Keratinocyte (primary cell): ENCODE measurements at regions not wholly inside any gene's neighbourhood (a gene's known extent, or its start where the extent isn't known, plus 50 kb on each side); places are given as distances from the start of the nearest gene placed in this dataset.
"Not testable (repeated sequence)": the region's sequence is repeated elsewhere in the genome, so short reads cannot be mapped to it uniquely, and the experiment has no call there.

ENCODE experiments used
- DNase-seq: peaks from one replicate; pipeline ENCODE4 v3.0.0-alpha.2; 2011; ENCODE audit warnings: low read depth, missing footprints, low spot score
- FAIRE-seq: peaks from 2 replicates; lab custom pipeline; 2011; peaks lifted over from hg19 to GRCh38; lab: Jason Lieb, UNC
- H2AFZ ChIP-seq: 2 replicates; pipeline ENCODE4 v1.6.0; 2012; ENCODE audit warnings: low read length, control low read depth, inconsistent platforms; ENCODE audit not compliant: control insufficient read depth
- H3K27ac ChIP-seq: 2 replicates; pipeline ENCODE4 v1.5.1; 2011; ENCODE audit warnings: low read length; ENCODE audit not compliant: control insufficient read depth, insufficient read depth
- H3K27me3 ChIP-seq: 3 replicates; pipeline ENCODE4 v1.6.0; 2011; ENCODE audit warnings: low read length; ENCODE audit not compliant: control insufficient read depth, insufficient read depth; ENCODE audit errors: extremely low read depth
- H3K36me3 ChIP-seq, 2 experiments: 2 replicates in 1 of 2; 3 replicates in 1 of 2; pipeline ENCODE4 v1.5.1; 2011; ENCODE audit warnings: low read length in 2 of 2, mild to moderate bottlenecking in 1 of 2; ENCODE audit not compliant: control insufficient read depth in 2 of 2, insufficient read depth in 2 of 2; ENCODE audit errors: extremely low read depth in 1 of 2
- H3K4me1 ChIP-seq: 3 replicates; pipeline ENCODE4 v1.5.1; 2011; ENCODE audit warnings: low read length; ENCODE audit not compliant: control insufficient read depth, insufficient read depth; ENCODE audit errors: extremely low read depth
- H3K4me2 ChIP-seq: 3 replicates; pipeline ENCODE4 v1.6.0; 2011; ENCODE audit warnings: low read depth, low read length; ENCODE audit not compliant: control insufficient read depth, insufficient read depth; ENCODE audit errors: extremely low read depth
- H3K4me3 ChIP-seq, 3 experiments: fragments of 200-600 bp in 1 of 3; sonication (generic) in 1 of 3; 2 replicates in 2 of 3; 3 replicates in 1 of 3; pipeline ENCODE4 v1.5.1; 2011 to 2016; ENCODE audit warnings: low read length in 3 of 3, mild to moderate bottlenecking in 3 of 3, control low read depth in 2 of 3, inconsistent platforms in 1 of 3, low read depth in 1 of 3, mixed read lengths in 1 of 3, mixed run types in 1 of 3, moderate library complexity in 1 of 3; ENCODE audit not compliant: control insufficient read depth in 2 of 3, insufficient read depth in 2 of 3; ENCODE audit errors: extremely low read depth in 1 of 3
- H3K79me2 ChIP-seq: 2 replicates; pipeline ENCODE4 v1.6.0; 2012; ENCODE audit warnings: low read length; ENCODE audit not compliant: control insufficient read depth, insufficient read depth
- H3K9ac ChIP-seq: 3 replicates; pipeline ENCODE4 v1.6.0; 2011; ENCODE audit warnings: low read length; ENCODE audit not compliant: control insufficient read depth, insufficient read depth; ENCODE audit errors: extremely low read depth
- H3K9me1 ChIP-seq: 3 replicates; pipeline ENCODE4 v1.6.0; 2011; ENCODE audit warnings: low read length; ENCODE audit not compliant: control insufficient read depth, insufficient read depth; ENCODE audit errors: extremely low read depth
- H3K9me3 ChIP-seq: 2 replicates; pipeline ENCODE4 v1.5.1; 2012; ENCODE audit warnings: low read depth, low read length; ENCODE audit not compliant: control insufficient read depth
- H4K20me1 ChIP-seq: 3 replicates; pipeline ENCODE4 v1.6.0; 2011; ENCODE audit warnings: low read length; ENCODE audit not compliant: control insufficient read depth, insufficient read depth; ENCODE audit errors: extremely low read depth
- EZH2 ChIP-seq: IDR thresholded peaks from one replicate; pipeline ENCODE4 v1.6.1; 2012; ENCODE audit warnings: inconsistent platforms, mild to moderate bottlenecking, low read length, moderate library complexity
- dilution Hi-C: fragments of 300-500 bp; cut with MboI; formaldehyde crosslinking; loops from one replicate; pipeline ENCODE4 v1.7.0; 2020; ENCODE audit warnings: low sequenced_read_pairs; ENCODE audit not compliant: extremely low pct_ligation_motif_present
- TF ChIP-seq, protein P1 (sequence below), 3 experiments: IDR thresholded peaks in 1 of 3; conservative IDR thresholded peaks in 1 of 3; optimal IDR thresholded peaks in 1 of 3; 2 replicates in 2 of 3; 3 replicates in 1 of 3; pipeline versions ENCODE3 to v1.5.1; 2011; ENCODE audit warnings: low read length in 3 of 3, mild to moderate bottlenecking in 3 of 3, moderate library complexity in 2 of 3, control low read depth in 1 of 3, inconsistent platforms in 1 of 3; ENCODE audit not compliant: insufficient read depth in 2 of 3; ENCODE audit errors: extremely low read depth in 1 of 3

- no peaks in the 10 kb centered on the region for H3K9me3 ChIP-seq
- H4K20me1 ChIP-seq, result no peaks in the 10 kb centered on the region
- no peak overlapping the region for H3K9ac ChIP-seq
- no peak for FAIRE-seq
- DNase-seq, result no peak
- H3K27ac ChIP-seq, result no peak overlapping the region
- H3K4me3 ChIP-seq, result no peak overlapping the region
- no peak overlapping the region for H3K4me2 ChIP-seq
- no peaks in the 10 kb centered on the region for H3K79me2 ChIP-seq
- no peaks in the 10 kb centered on the region for H3K36me3 ChIP-seq
- H2AFZ ChIP-seq, result no peak overlapping the region
- H3K27me3 ChIP-seq, result no peaks in the 10 kb centered on the region
- dilution Hi-C loops, result no loop called here
- H3K9me1 ChIP-seq, result no peaks in the 10 kb centered on the region
- peaks cover 7% of the 10 kb centered on the region for H3K4me1 ChIP-seq
- TF ChIP-seq, protein P1, sequence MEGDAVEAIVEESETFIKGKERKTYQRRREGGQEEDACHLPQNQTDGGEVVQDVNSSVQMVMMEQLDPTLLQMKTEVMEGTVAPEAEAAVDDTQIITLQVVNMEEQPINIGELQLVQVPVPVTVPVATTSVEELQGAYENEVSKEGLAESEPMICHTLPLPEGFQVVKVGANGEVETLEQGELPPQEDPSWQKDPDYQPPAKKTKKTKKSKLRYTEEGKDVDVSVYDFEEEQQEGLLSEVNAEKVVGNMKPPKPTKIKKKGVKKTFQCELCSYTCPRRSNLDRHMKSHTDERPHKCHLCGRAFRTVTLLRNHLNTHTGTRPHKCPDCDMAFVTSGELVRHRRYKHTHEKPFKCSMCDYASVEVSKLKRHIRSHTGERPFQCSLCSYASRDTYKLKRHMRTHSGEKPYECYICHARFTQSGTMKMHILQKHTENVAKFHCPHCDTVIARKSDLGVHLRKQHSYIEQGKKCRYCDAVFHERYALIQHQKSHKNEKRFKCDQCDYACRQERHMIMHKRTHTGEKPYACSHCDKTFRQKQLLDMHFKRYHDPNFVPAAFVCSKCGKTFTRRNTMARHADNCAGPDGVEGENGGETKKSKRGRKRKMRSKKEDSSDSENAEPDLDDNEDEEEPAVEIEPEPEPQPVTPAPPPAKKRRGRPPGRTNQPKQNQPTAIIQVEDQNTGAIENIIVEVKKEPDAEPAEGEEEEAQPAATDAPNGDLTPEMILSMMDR (optimal IDR thresholded peaks at IDR 0.05 in 1 of 3, IDR thresholded peaks at IDR 0.05 in 1 of 3, conservative IDR thresholded peaks at IDR 0.05 in 1 of 3; ENCODE audit: extremely low read depth in 1 of 3, insufficient read depth in 2 of 3, low read length in 3 of 3), result no peak
Measured at GRCh38 chr1:78304761-78305160, 186.0 kb upstream of the PTGFR start.

DNA sequence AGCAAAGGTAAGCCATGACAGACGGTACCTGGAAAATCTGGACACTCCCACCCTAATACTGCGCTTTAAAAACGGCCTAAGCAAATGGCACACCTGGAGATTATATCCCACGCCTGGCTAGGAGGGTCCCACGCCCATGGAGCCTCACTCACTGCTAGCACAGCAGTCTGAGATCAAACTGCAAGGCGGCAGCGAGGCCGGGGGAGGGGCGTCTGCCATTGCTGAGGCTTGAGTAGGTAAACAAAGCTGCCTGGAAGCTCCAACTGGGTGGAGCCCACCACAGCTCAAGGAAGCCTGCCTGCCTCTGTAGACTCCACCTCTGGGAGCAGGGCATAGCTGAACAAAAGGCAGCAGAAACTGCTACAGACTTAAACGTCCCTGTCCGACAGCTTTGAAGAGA is 180.5 kb upstream of the PTGFR start:
- H3K9ac ChIP-seq, H3K36me3 ChIP-seq, H3K79me2 ChIP-seq, DNase-seq, H3K9me3 ChIP-seq, H3K4me2 ChIP-seq, H3K27ac ChIP-seq, H4K20me1 ChIP-seq, H3K4me1 ChIP-seq, dilution Hi-C loops, FAIRE-seq, H3K9me1 ChIP-seq, H3K27me3 ChIP-seq, H3K4me3 ChIP-seq, H2AFZ ChIP-seq: not testable (repeated sequence)

GRCh38 chr1:78318011-78318410 is 172.8 kb upstream of the PTGFR start:
- Histone ChIP-seq H4K20me1 (no peaks in the 10 kb centered on the region), H3K36me3 (no peaks in the 10 kb centered on the region), H3K4me3 (no peak overlapping the region), H3K4me1 (no peaks in the 10 kb centered on the region), H3K9ac (no peak overlapping the region), H3K27ac (no peak overlapping the region), H3K79me2 (no peaks in the 10 kb centered on the region), H3K27me3 (peaks cover 3% of the 10 kb centered on the region), H3K9me1 (no peaks in the 10 kb centered on the region), H2AFZ (no peak overlapping the region), H3K4me2 (no peak overlapping the region), H3K9me3 (no peaks in the 10 kb centered on the region)
- DNase-seq (no peak), FAIRE-seq (no peak)
- TF ChIP-seq, protein P1 (optimal IDR thresholded peaks at IDR 0.05 in 1 of 3, IDR thresholded peaks at IDR 0.05 in 1 of 3, conservative IDR thresholded peaks at IDR 0.05 in 1 of 3; ENCODE audit: extremely low read depth in 1 of 3, insufficient read depth in 2 of 3, low read length in 3 of 3), result no peak
- no peak for TF ChIP-seq EZH2
- dilution Hi-C loops, result no loop called here
